ENCODE measurements at regions not wholly inside any gene's neighbourhood (a gene's known extent, or its start where the extent isn't known, plus 50 kb on each side); places are given as distances from the start of the nearest gene placed in this dataset.

- Histone ChIP-seq H3K27ac (no peak overlapping the region), H3K9me3 (replicated peaks in 1 of 3) (no peaks in the 10 kb centered on the region), H3K36me3 (replicated peaks in 1 of 2) (no peaks in the 10 kb centered on the region), H3K4me1 (replicated peaks in 1 of 2) (no peaks in the 10 kb centered on the region), H3K27me3 (no peaks in the 10 kb centered on the region), H3K4me3 (no peak overlapping the region)
- DNase-seq: no peak
- 52 to 60% (median 57%) methylated on average over 8 of the region's 8 CpGs for WGBS, 4 donors
- intact Hi-C loops (cut with DNase I): no loop called here
- TF ChIP-seq POLR2A (IDR thresholded peaks at IDR 0.05): no peak
- no peak for TF ChIP-seq CTCF (IDR thresholded peaks at IDR 0.05)
These were observed 118.7 kb upstream of the TMCC3 start for GRCh38 chr12:94769047-94769420.

GRCh38 chr12:94768398-94769046 is 118.2 kb upstream of the TMCC3 start:
- Histone ChIP-seq H3K27ac (no peak overlapping the region), H3K4me1 (replicated peaks in 1 of 2) (no peaks in the 10 kb centered on the region), H3K36me3 (replicated peaks in 1 of 2) (no peaks in the 10 kb centered on the region), H3K9me3 (replicated peaks in 1 of 3) (no peaks in the 10 kb centered on the region), H3K4me3 (no peak overlapping the region), H3K27me3 (no peaks in the 10 kb centered on the region)
- TF ChIP-seq POLR2A (IDR thresholded peaks at IDR 0.05) (no peak), CTCF (IDR thresholded peaks at IDR 0.05) (no peak)
- 51 to 60% (median 57%) methylated on average over 7 of the region's 7 CpGs for WGBS, 4 donors
- no peak for DNase-seq
- intact Hi-C loops (cut with DNase I): no loop called here

- Histone ChIP-seq H3K27ac (no peak overlapping the region), H3K9me3 (replicated peaks in 1 of 3) (no peaks in the 10 kb centered on the region), H3K27me3 (no peaks in the 10 kb centered on the region), H3K4me1 (replicated peaks in 1 of 2) (no peaks in the 10 kb centered on the region), H3K36me3 (replicated peaks in 1 of 2) (no peaks in the 10 kb centered on the region), H3K4me3 (no peak overlapping the region)
- 70 to 83% (median 73%) methylated on average over 5 of the region's 5 CpGs for WGBS, 4 donors
- no peak for TF ChIP-seq POLR2A (IDR thresholded peaks at IDR 0.05)
- no peak for TF ChIP-seq CTCF (IDR thresholded peaks at IDR 0.05)
- DNase-seq: no peak
- intact Hi-C loops (cut with DNase I): no loop called here
These were observed 117.6 kb upstream of the TMCC3 start for GRCh38 chr12:94767956-94768355.

- DNase-seq: no peak
- TF ChIP-seq POLR2A (IDR thresholded peaks at IDR 0.05) (no peak), CTCF (IDR thresholded peaks at IDR 0.05) (no peak)
- Histone ChIP-seq H3K27me3 (no peaks in the 10 kb centered on the region), H3K27ac (no peak overlapping the region), H3K36me3 (replicated peaks in 1 of 2) (no peaks in the 10 kb centered on the region), H3K4me1 (replicated peaks in 1 of 2) (no peaks in the 10 kb centered on the region), H3K4me3 (no peak overlapping the region), H3K9me3 (replicated peaks in 1 of 3) (no peaks in the 10 kb centered on the region)
- WGBS, 4 donors: 92 to 100% (median 97%) methylated on average over 1 of the region's 1 CpG
- intact Hi-C loops (cut with DNase I): no loop called here
These were observed 116.0 kb upstream of the TMCC3 start for GRCh38 chr12:94766397-94766796.
